ENCODE measurements at regions not wholly inside any gene's neighbourhood (a gene's known extent, or its start where the extent isn't known, plus 50 kb on each side); places are given as distances from the start of the nearest gene placed in this dataset.
"Not testable (repeated sequence)": the region's sequence is repeated elsewhere in the genome, so short reads cannot be mapped to it uniquely, and the experiment has no call there.

DNA sequence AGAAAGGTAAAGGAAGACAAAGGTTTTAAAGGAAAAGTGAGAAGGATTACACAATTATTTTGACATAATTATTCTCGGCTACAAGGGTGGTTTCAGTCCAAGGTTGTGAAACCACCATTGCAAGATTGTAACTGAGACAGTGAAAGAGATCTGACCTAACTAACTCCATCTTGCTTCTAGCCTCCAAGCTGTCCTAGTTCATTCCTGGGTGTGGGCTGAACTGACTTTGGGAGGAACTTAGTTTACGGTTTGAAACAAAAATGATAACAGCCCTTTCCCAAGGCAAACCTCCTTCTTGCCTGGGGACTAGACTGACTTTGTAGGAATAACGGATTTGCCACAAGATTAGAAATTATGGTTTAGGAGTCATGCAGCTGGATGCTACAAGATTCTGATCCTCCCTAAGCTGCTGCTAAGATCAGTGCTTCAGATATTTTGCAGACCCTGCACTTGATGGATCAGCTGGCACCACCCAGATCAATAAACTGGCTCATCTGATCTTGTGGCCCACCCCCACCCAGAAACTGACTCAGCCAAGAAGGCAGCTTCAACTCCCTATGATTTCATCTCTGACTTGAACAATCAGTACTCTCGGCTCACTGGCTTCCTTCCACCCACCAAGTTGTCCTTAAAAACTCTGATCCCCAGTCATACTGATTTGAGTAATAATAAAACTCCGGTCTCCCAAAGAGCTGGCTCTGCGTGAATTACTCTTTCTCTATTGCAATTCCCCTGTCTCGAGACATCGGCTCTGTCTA lies 57.7 kb upstream of the AADACL2 start:
- DNase-seq, result peak; percentile 33 to 37 (median 35)

DNA sequence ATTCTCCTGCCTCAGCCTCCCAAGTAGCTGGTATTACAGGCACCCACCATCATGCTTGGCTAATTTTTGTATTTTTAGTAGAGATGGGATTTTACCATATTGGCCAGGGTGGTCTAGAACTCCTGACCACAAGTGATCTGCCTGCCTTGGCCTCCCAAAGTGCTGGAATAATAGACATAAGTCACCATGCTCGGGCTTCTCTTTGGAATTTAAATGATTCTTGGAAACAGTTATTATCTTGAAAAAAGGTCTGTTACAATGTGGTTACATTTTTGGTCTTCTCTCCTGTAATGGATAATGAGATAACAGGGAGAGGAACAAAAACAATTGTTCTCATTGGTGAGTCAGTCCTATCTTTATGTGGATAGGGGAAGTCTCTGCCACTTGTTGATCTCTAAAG lies 59.8 kb upstream of the AADACL2 start:
- peak in 1 of 3 donors; percentile 18 for DNase-seq

DNA sequence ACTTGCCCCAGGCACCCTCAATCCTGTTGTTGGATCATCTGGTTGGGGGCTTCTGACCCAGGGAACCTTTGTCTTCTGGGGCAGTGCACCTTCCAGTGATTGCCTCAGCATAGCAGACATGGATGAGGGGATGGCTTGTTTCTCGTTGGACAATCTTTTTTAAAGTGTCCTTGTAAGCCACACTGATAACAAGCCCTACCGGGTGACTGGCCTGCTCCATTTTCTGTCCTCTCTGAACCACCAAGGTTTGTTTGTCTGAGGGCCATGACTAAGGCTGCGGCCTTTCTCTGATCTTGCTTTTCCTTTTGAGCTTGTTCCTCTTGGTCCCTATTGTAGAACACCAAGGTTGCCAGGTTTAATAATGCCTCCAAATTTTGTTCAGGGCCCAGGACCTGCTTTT lies 66.0 kb upstream of the AADACL2 start:
- not testable (repeated sequence) for DNase-seq

DNA sequence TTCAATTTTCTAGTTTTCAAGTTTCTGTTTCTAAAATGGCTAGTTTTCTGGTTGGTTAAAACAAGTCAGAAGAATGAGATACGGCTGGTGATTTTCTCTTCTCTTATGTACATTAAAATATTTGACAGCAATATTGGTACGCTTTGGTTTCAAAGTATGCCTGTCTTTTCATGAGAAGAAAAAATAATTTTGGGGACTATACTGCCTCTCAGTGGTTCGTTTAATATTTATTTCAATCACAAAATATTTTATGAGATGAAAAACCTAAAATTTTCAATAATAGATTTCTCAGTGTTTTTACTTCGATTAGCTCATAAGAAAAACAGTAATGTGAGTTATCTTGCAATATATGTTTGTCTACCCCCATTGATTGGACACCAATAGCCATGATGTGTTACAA lies 72.8 kb upstream of the AADACL2 start:
- peak in 1 of 3 donors; percentile 19 for DNase-seq

DNA sequence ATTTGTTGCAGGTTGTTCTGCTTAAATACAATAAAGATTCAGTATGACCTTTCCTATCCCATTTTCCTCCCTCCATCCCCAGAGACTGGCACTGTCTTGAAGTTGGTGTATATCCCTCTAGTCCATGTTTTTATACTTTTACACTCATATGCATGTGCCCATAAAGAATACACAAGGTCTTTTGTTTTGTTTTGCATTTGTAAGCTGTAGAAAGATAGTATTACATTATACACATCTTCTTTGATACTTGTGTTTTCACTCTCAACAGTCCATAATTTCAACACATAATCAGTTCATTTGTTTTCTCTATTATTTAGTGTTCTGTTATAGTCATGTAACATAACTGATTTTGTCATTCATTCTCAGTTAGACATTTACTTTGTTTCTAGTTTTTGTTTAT lies 88.7 kb upstream of the AADACL2 start:
- no peak for DNase-seq

DNA sequence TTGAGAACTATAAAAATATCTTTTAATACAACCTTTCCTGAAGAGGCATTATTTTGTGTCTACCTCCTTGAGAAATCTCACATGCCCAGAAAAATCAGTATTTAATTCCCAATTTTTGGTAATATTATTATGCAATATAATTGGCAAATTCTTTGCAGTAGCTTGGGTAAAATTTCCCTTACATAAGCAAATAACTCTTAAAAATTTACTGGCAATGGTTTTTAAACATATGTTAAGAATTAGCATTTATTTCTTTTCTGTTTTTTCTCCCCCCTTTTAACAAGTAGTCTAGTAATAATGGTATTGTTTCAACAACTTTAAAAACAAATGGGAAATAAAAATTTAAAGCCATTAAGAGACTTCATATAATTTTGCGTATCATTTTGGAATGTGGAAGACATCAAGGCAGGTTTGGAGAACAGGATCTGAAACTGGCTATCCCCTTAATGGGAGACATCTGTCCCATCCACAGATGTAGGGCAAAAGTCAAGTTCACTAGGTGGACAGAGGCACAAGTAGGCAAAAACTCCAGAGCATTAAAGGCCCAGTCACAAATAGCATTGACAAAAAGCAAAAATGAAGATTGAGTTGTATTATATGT lies 89.6 kb upstream of the AADACL2 start:
- DNase-seq, result no peak

DNA sequence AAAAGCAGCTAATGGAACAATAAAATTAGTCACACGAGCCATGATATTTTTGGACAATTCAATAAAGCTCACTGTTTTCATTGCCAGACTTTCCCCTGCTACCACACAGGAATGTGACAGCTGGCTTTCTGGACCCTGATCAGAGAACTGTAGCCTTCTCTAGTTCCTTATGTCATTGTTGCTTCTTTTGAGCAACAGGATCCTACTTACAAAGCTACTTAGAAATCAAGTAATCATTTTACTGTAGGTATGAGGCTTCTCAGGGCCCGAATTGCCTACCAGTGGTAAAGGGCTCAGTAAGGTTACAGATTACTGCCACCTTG lies 94.3 kb upstream of the AADACL2 start:
- DNase-seq, result no peak

DNA sequence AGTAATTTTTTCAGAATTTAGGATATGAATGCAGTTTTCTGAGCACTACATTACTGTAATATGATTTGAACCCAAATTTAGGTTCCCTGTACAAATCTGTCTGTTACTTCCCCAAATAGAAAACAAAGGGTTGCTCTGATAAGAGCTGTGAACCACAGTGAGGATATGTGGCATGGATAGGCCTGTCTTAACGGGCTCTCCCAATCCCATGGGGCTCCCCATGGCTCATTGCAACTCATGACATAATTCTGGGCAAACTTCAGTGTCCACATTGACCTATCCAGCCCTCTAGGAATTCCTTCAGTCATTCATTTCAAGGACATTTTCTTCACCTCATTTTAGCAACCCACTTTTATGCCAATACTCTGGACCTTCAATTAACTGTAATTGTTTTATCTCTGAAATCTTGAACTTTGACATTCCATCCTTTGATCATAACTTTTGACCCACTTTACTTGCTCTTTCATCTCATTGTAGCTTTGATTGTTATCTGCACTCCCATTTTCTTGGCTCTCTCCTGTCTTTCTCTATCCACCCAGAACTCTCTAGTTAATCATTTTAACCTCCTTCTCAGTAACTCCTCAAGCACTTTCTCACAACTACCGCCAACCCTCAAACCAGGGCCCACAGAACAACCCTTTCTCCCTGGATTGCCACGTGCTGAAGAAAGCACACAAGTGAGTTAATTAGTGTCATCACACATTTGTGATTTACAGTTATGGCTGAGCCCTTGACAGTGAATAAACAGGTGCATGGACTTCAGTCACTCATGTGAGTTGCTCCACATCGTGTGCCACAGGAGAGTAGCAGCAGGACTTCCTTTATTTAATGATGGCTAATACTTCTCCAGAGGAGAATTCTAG lies 94.9 kb upstream of the AADACL2 start:
- no peak for DNase-seq

DNA sequence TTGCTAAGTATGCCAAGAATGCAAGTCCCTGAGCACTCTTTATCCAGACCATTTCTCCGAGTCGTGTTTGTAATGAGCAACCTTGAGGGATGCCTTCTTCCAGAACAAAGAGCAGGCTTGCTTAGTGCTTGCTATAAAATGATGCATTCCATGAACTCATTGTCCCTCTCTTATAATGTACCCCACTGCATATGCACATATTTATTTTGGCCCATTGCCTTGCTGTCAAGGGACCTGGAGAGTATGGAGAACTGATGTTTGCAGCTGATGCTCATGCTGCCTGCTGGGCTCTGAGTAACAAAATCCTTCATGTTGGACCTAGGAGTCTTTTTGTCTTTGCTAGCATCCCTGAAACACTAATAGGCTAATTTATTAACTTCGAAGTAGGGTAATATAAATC lies 97.8 kb upstream of the AADACL2 start:
- no peak for DNase-seq

DNA sequence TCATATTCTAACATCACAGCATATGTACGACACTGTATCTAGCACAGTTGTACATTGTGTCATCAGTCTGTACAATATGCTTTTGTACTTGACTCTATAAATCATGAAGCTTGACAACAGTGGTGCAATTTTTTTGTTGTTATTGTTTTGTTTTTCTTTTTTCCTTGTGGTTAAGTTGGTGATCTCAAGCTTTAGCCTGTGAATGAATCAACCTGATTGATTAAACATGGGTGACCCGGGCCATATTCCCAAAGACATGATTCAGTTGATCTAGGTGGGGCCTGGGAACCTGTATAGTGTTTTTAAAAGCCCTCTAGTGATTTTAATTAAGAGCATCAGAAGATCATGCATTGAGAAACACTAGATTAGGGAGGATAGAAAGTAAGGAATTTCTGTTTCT lies 101.8 kb upstream of the AADACL2 start:
- DNase-seq, result no peak

DNA sequence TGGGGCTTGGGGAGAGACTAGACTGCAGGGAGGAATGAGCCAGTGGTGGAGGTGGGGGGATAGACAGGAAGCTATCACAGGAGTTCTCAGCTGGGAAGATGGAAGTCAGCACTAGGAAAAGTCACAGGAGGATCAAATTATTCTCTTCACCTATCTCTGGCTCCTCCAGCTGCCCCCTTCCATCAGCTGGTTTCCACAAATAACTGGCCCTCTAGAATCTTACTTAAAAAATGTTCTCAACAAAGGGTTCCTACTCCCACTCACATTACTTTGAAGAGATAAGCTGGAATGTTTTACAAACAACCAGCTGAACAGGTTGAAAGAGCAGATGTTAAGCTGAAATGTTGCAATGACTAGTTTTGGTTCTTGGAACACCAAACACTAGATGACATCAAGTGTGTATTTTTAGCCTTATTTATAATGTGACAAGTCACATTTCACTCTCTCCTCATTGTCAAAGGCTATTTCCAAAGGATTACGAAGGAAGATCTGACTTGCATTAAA lies 102.7 kb upstream of the AADACL2 start:
- DNase-seq, result peak; percentile 5 to 20 (median 14)

DNA sequence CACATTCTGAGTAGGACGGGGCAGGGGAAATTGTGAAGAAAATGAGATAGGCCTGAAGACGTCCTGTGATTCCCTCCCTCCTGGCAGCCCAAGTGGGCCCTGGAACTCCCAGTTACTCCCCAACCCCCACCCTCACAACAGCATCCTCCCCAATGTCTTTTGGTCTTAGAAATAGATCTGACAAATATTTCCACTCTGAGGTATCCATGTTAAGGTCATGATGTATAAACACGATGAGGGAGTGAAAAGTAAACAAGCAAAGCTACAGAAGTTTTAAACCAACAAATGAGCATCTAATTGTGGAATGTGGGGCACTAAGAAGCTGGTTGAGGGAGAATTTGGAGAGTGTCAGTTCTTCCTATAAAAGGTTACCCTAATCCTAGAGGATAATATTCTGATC lies 103.7 kb upstream of the AADACL2 start:
- DNase-seq, result no peak

DNA sequence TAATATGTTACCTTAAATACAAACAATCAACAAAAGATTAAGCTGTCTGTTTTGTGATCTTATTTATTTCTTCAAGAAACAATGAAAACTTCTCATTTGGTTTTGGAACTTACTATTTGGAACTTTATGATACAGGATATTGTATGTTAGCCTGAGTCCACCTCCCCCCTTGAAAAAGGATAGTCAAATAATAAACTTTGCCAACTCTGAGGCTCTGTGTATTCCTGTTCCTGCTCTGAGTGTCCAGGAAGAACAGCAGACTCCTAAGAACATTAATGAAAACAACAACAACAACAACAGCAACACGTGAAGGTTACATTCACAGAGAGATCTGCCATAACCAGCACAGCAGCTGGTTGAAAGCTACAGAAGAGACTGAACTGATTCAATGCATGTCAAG lies 108.1 kb upstream of the AADACL2 start:
- no peak for DNase-seq

DNA sequence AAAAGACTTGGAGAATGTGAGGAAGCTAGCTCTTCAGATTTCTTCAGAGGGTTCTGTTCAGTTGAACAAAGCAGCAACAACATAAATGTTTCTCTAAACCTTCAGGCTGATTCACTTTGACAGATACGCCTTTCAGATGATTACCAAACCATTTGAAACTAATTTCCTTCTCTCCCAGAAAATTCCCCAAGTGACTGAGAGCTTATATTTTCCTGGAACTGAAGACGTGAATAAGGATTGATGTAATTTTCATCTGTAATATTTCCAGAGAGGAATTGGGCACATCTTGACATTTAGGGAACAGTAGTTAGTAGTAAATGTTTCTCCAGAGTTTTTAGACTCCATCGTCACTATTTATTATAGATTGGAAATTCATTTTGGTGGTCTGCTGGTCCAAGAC lies 108.6 kb upstream of the AADACL2 start:
- no peak for DNase-seq

DNA sequence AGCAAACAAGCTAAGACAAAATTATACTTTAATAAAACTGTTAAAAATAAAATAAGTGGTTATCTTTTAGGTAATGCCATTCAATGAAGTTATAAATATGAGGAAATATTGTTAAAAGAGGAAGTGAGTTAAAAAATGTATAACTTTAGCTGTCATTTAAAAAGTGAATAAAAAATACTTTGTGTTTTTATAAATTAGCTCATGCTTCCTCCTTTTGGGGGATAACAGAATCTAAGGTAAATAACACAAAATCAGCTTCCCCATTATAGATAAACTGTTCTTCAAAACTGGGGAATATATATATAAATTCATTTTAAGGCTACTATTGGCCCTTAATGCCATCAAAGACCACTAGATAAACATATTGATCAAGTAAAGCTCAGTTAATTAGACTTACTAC lies 113.7 kb upstream of the AADACL2 start:
- DNase-seq, result peak in 2 of 3 donors; percentile 25 to 30

DNA sequence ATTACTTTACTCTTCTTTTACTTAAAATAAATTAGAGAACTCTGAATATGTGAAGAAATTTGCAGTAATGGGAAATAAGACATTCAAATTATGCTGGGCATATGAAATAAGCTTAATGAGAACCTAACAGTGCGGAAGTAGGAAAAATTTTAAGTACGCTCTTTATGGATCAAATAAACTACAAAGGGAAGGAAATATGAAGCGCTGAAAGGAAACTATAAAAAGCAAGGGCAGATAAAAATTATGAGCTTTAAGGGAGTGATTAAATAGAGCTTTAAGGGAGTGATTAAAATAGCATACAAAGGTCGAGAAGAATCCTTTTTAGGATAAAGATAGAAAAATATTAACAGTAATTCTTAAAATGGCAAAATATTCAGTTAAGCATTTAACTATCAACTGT lies 118.3 kb upstream of the AADACL2 start:
- no peak for DNase-seq

DNA sequence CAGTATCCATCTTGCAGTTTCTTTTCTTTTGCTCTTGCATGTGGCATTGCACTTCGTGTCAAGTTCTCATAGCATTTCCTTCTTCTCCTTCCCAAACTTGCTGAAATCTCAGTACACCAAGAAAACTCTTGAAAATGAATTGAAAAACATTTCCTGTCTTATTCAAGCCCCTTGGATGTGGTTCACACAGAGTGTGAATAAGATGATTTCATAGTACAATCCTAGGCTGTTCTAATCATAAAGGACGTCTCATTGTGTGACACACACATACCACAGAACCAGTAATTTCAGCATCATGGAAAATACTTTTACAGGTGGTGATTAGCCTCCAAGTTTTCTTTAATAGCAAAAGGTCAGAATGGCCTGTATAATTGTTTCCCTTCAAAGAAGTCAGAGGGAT lies 121.6 kb upstream of the AADACL2 start:
- DNase-seq, result no peak

DNA sequence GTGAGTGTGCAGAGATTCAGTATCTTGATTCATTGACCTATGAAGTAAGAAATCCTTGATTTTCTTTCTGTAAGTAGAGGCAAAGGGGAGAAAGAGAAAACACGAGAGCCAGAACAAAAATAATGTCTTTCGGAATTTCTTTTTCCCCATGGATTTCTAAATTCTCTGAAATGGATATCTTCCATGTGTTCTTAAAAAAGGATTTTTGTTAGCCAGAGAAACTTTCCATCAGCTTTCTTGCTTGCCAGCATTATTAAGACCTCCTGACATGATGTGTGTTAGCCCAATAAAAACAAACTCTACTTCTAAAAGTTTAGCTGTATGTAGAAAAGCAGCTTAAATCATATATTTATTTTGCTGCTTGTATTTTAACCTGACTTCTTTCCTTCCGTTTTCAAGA lies 122.3 kb upstream of the AADACL2 start:
- no peak for DNase-seq

DNA sequence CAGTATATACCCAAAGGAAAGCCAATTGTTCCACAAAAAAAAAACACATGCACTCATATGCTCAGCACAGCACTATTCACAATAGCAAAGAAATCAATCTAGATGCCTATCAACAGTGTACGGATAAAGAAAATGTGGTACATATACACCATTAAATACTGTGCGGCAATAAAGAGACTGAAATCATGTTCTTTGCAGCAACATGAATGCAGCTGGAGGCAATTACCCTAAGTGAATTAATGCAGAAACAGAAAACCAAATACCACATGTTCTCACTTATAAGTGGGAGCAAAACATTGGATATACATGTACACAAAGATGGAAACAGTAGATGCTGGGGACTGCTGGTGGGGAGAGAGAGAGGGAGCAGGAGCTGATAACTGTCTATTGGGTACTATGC lies 124.2 kb upstream of the AADACL2 start:
- no peak for DNase-seq

DNA sequence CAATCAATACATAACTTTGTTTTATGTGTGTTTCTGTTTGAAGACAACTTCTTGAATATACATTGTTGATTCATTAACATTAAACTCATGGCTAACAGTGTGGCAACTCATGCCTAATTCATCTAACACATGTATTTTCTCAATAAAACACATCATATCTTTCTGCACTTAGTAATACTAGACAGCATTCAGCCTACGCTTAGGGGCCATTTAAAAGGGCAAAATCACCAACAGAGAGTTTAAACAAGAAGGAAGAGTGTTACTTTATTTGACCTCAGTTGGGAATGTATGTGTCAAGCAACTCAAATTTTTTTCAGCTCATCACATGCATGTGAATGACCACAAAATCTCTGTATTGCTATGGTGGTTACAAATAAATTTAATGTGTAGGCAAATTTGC lies 128.8 kb upstream of the AADACL2 start:
- no peak for DNase-seq

DNA sequence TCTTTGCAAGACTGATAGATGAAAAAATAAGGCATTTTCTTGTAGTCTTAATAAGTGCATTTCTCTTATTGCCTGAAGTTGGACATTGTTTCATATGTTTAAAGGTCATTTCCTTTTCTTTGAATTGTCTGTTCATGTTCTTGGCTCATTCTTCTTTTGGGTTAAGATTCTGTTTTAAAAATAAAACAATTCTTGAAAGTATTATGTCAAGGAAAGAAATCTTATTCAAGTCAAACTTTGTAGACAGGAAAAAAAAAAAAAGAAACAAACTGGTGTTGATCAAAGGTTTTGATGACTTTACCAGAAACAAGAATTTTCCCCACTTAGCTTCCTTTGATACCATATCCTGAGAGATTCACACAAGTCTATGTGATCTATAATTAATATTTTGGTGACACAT lies 132.9 kb upstream of the AADACL2 start:
- no peak for DNase-seq

DNA sequence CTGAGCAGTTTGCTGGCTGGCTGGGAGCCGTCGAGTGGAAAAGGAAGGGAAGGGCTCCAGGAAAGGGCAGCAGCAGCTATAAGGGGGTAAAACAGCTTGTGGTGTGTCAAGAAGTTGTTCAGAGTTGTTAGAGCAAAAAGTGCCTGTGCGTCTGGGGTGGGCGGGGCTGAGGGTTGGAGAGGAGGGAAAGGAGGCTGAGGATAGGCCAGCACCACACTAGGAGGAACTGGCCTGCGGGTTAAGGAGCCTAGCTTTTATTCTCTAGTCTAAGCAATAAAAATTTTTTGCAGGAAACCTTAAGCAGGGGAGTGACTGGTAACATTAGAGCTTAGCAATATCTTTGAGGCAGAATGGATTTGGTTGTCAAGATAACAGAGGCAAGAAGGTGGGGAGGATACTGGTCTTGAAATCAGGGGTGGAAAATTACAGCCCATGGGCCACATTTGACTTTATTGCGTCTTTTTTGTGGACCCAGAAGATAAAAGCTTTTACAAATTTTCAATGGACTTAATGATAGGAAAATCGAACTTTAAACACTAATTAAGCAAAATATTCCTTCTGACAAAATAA lies 134.5 kb upstream of the AADACL2 start:
- no peak for DNase-seq

DNA sequence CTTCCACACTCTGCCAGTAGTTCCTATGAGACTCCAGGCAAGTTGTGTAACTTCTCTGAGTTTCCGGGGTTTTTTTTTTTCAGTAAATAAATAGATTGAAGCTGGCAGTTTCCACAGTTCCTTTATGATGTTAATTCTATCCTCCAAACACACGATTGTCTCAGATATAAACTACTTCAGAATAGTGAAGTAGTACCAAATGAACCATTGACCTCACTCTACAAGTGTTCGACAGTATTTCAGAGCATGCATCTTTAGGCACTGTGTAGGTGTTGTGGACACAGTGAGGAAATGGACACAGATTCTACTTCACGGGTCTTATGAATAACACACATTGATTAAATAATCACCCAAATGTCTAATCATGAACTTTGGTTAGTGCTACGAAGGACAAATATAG lies 136.1 kb upstream of the IGSF10 start:
- DNase-seq, result no peak

DNA sequence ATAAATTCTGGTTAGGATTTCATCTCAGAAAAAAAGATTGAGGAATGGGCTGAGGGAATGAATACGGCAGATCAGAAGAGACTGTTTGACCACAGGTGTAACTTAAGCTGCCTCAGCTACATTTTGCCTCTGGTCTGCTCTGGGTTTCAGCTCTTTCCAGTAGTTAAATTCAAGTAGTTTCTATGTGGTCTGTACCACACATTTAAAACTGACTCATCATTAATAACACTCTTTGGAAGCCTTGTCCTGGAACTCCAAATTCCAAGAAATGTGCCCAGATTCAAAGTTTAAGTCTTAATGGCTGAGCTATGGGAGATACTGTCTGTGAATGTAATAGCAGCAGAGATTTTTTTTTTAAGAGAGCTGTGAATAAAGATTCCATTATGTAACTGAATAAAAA lies 133.1 kb upstream of the IGSF10 start:
- no peak for DNase-seq
